A673 (cell line): ENCODE measurements at regions not wholly inside any gene's neighbourhood (a gene's known extent, or its start where the extent isn't known, plus 50 kb on each side); places are given as distances from the start of the nearest gene placed in this dataset.

Experiments
- BruUV-seq: library from RNA; stranded (reverse); fragments of 400-500 nt; replicated peaks from 2 replicates; lab custom pipeline; 2021; lab: Mats Ljungman, UMichigan
- CTCF ChIA-PET: fragments of 300-600 bp; sonication (Branson Sonifier 250); formaldehyde crosslinking; loops from one replicate; lab custom pipeline; 2022; ENCODE audit warnings: antibody characterized with exemption; lab: Charles Lee
- POLR2A ChIA-PET: fragments of 300-600 bp; sonication (Branson Sonifier 250); formaldehyde crosslinking; loops from one replicate; lab custom pipeline; 2022; ENCODE audit warnings: antibody characterized with exemption; ENCODE audit not compliant: low non-redundant PET; lab: Charles Lee
- DNase-seq: peaks from one replicate; pipeline ENCODE4 v3.0.0-alpha.2; 2015; ENCODE audit warnings: low spot score
- H3K27ac ChIP-seq: fragments of 200-600 bp; sonication (generic); 2 replicates; pipeline ENCODE4 v1.5.1; 2016; ENCODE audit warnings: mixed run types, low read depth, mild to moderate bottlenecking, mixed read lengths, antibody characterized with exemption, low read length; ENCODE audit not compliant: poor library complexity, severe bottlenecking
- H3K27me3 ChIP-seq: fragments of 200-600 bp; sonication (generic); replicated peaks from 2 replicates; pipeline ENCODE4 v1.6.1; 2017; ENCODE audit warnings: mixed run types, low read depth, mild to moderate bottlenecking, mixed read lengths, antibody characterized with exemption, low read length; ENCODE audit not compliant: insufficient read depth, poor library complexity
- H3K36me3 ChIP-seq: fragments of 200-600 bp; sonication (generic); 2 replicates; pipeline ENCODE4 v1.6.1; 2016; ENCODE audit warnings: mixed run types, mild to moderate bottlenecking, mixed read lengths, antibody characterized with exemption, low read length; ENCODE audit not compliant: insufficient read depth, poor library complexity, severe bottlenecking
- H3K4me1 ChIP-seq: fragments of 200-600 bp; sonication (generic); 2 replicates; pipeline ENCODE4 v1.6.1; 2017; ENCODE audit warnings: mixed run types, mild to moderate bottlenecking, mixed read lengths, antibody characterized with exemption, low read length; ENCODE audit not compliant: insufficient read depth, poor library complexity, severe bottlenecking
- H3K4me3 ChIP-seq: fragments of 200-600 bp; sonication (generic); 2 replicates; pipeline ENCODE4 v1.5.1; 2016; ENCODE audit warnings: low read depth, mixed run types, mild to moderate bottlenecking, mixed read lengths, low read length; ENCODE audit not compliant: poor library complexity, severe bottlenecking
- H3K9me3 ChIP-seq: fragments of 200-600 bp; sonication (generic); 2 replicates; pipeline ENCODE4 v1.6.1; 2016; ENCODE audit warnings: mixed run types, low read depth, mild to moderate bottlenecking, mixed read lengths, antibody characterized with exemption, low read length; ENCODE audit not compliant: poor library complexity, severe bottlenecking
- CTCF ChIP-seq: fragments of 300-800, 200-600 bp; sonication (generic); conservative IDR thresholded peaks from 2 replicates; pipeline ENCODE4 v1.5.1; 2017; ENCODE audit warnings: low read depth, mild to moderate bottlenecking, antibody characterized with exemption, low read length, moderate library complexity, mixed read lengths
- EZH2 ChIP-seq: fragments of 200-600 bp; sonication (generic); IDR thresholded peaks from 2 replicates; pipeline ENCODE4 v1.6.1; 2017; ENCODE audit warnings: borderline replicate concordance, low read depth, mild to moderate bottlenecking, mixed read lengths, antibody characterized with exemption, low read length; ENCODE audit not compliant: poor library complexity, severe bottlenecking
- intact Hi-C: fragments of 100-400 bp; cut with micrococcal nuclease; formaldehyde crosslinking; loops from one replicate; pipeline ENCODE4 v1.10.0; 2022; ENCODE audit not compliant: unreplicated experiment

GRCh38 chr7:52179934-52180333 is 855.5 kb upstream of the POM121L12 start:
- H3K27ac ChIP-seq, result no peak overlapping the region
- no peak for DNase-seq
- intact Hi-C loops, result no loop called here
- H3K4me1 ChIP-seq, result no peaks in the 10 kb centered on the region
- TF ChIP-seq CTCF (no peak), EZH2 (no peak)
- H3K27me3 ChIP-seq, result no peaks in the 10 kb centered on the region
- H3K4me3 ChIP-seq, result no peak overlapping the region
- H3K36me3 ChIP-seq, result no peaks in the 10 kb centered on the region
- CTCF ChIA-PET, result no interaction called here
- BruUV-seq, result no TSS peak
- POLR2A ChIA-PET, result no interaction called here
- H3K9me3 ChIP-seq, result peaks cover 20% of the 10 kb centered on the region

- POLR2A ChIA-PET, result no interaction called here
- H3K4me3 ChIP-seq, result no peak overlapping the region
- CTCF ChIA-PET, result no interaction called here
- BruUV-seq, result no TSS peak
- DNase-seq, result no peak
- intact Hi-C loops, result no loop called here
- no peak for TF ChIP-seq EZH2
- TF ChIP-seq CTCF, result no peak
- no peaks in the 10 kb centered on the region for H3K4me1 ChIP-seq
- H3K36me3 ChIP-seq, result no peaks in the 10 kb centered on the region
- H3K27ac ChIP-seq, result no peak overlapping the region
- H3K27me3 ChIP-seq, result no peaks in the 10 kb centered on the region
- peaks cover 14% of the 10 kb centered on the region for H3K9me3 ChIP-seq
These were observed 851.5 kb upstream of the COBL start for GRCh38 chr7:52168085-52168484.

GRCh38 chr7:52163311-52163710 is 846.7 kb upstream of the COBL start:
- peaks cover 9% of the 10 kb centered on the region for H3K9me3 ChIP-seq
- H3K27ac ChIP-seq, result no peak overlapping the region
- no peaks in the 10 kb centered on the region for H3K27me3 ChIP-seq
- ChIA-PET POLR2A (no interaction called here), CTCF (no interaction called here)
- no peak overlapping the region for H3K4me3 ChIP-seq
- intact Hi-C loops, result no loop called here
- TF ChIP-seq CTCF (no peak), EZH2 (no peak)
- no peaks in the 10 kb centered on the region for H3K36me3 ChIP-seq
- no TSS peak for BruUV-seq
- DNase-seq, result no peak
- H3K4me1 ChIP-seq, result no peaks in the 10 kb centered on the region
